H1 (cell line): ENCODE measurements at regions not wholly inside any gene's neighbourhood (a gene's known extent, or its start where the extent isn't known, plus 50 kb on each side); places are given as distances from the start of the nearest gene placed in this dataset.

Experiments used
- CTCF ChIA-PET: fragments of 300-600 bp; sonication (Branson Sonifier 250); formaldehyde crosslinking; loops from one replicate; lab custom pipeline; 2021; ENCODE audit not compliant: partially characterized antibody; lab: Charles Lee
- POLR2A ChIA-PET: fragments of 300-600 bp; sonication (Branson Sonifier 250); formaldehyde crosslinking; loops from one replicate; lab custom pipeline; 2021; ENCODE audit warnings: inconsistent platforms; ENCODE audit not compliant: partially characterized antibody; lab: Charles Lee
- DNase-seq, 2 experiments: peaks; one replicate each; pipeline versions ENCODE4 v3.0.0 to v3.0.0-alpha.2; 2010 to 2022; ENCODE audit warnings: low spot score in 2 of 2, low read depth in 1 of 2, mixed read lengths in 1 of 2
- FAIRE-seq: peaks from 2 replicates; lab custom pipeline; 2011; peaks lifted over from hg19 to GRCh38; lab: Jason Lieb, UNC
- H2AFZ ChIP-seq: 2 replicates; pipeline ENCODE4 v1.8.1; 2012; ENCODE audit warnings: low read length, inconsistent platforms
- H2AK5ac ChIP-seq: 2 replicates; pipeline ENCODE4 v1.6.1; 2013; ENCODE audit warnings: low read depth, low read length
- H2BK120ac ChIP-seq: replicated peaks from 2 replicates; pipeline ENCODE3; 2013; ENCODE audit warnings: low read depth, low read length, inconsistent platforms
- H2BK12ac ChIP-seq: 2 replicates; pipeline ENCODE4 v1.6.1; 2013; ENCODE audit warnings: low read depth, low read length
- H2BK15ac ChIP-seq: 2 replicates; pipeline ENCODE4 v1.6.1; 2013; ENCODE audit warnings: low read length
- H2BK20ac ChIP-seq: 2 replicates; pipeline ENCODE4 v1.6.1; 2013; ENCODE audit warnings: low read length
- H2BK5ac ChIP-seq: 2 replicates; pipeline ENCODE4 v1.6.1; 2013; ENCODE audit warnings: low read depth, low read length
- H3K14ac ChIP-seq: 2 replicates; pipeline ENCODE4 v1.6.1; 2013; ENCODE audit warnings: inconsistent platforms; ENCODE audit not compliant: insufficient read length
- H3K18ac ChIP-seq: 2 replicates; pipeline ENCODE4 v1.6.1; 2013; ENCODE audit warnings: low read length; ENCODE audit errors: extremely low read depth
- H3K23ac ChIP-seq: 2 replicates; pipeline ENCODE4 v1.6.1; 2013; ENCODE audit warnings: inconsistent platforms; ENCODE audit not compliant: insufficient read length
- H3K23me2 ChIP-seq: 2 replicates; pipeline ENCODE4 v1.6.1; 2013; ENCODE audit warnings: low read depth, low read length
- H3K27ac ChIP-seq: 2 replicates; pipeline ENCODE4 v1.6.1; 2011; ENCODE audit warnings: low read depth, low read length, inconsistent platforms
- H3K27me3 ChIP-seq, 4 experiments: replicated peaks in 1 of 4; 1 replicate in 1 of 4; 2 replicates in 3 of 4; pipeline versions ENCODE4 v1.6.1 to v1.8.1; 2011 to 2013; ENCODE audit warnings: low read length in 3 of 4, mild to moderate bottlenecking in 3 of 4, inconsistent platforms in 2 of 4, mixed read lengths in 2 of 4, moderate library complexity in 1 of 4; ENCODE audit not compliant: control insufficient read depth in 3 of 4, insufficient read depth in 3 of 4; ENCODE audit errors: extremely low read depth in 1 of 4
- H3K36me3 ChIP-seq, 4 experiments: 2 replicates each; pipeline versions ENCODE4 v1.6.1 to v1.8.1; 2011 to 2013; ENCODE audit warnings: mild to moderate bottlenecking in 4 of 4, low read length in 3 of 4, moderate library complexity in 2 of 4, control low read depth in 1 of 4, inconsistent platforms in 1 of 4; ENCODE audit not compliant: insufficient read depth in 4 of 4, control insufficient read depth in 2 of 4
- H3K4ac ChIP-seq: replicated peaks from 2 replicates; pipeline ENCODE3; 2013; ENCODE audit warnings: low read length, low read depth, mixed read lengths, inconsistent platforms; ENCODE audit not compliant: insufficient read length
- H3K4me1 ChIP-seq, 4 experiments: replicated peaks in 1 of 4; 1 replicate in 1 of 4; 2 replicates in 3 of 4; pipeline versions ENCODE4 v1.6.1 to v1.8.1; 2011 to 2013; ENCODE audit warnings: low read length in 3 of 4, inconsistent platforms in 2 of 4, mixed read lengths in 1 of 4; ENCODE audit not compliant: insufficient read depth in 4 of 4, control insufficient read depth in 3 of 4
- H3K4me2 ChIP-seq, 2 experiments: 2 replicates each; pipeline versions ENCODE4 v1.6.1 to v1.8.1; 2011 to 2013; ENCODE audit warnings: low read depth in 2 of 2, low read length in 2 of 2, control low read depth in 1 of 2, inconsistent platforms in 1 of 2, mild to moderate bottlenecking in 1 of 2; ENCODE audit not compliant: insufficient read depth in 1 of 2
- H3K4me3 ChIP-seq, 4 experiments: fragments of 200-600, 300-600 bp in 1 of 4; sonication (generic), shearing (Covaris generic), sonication (Bioruptor Twin) in 1 of 4; 2 replicates each; pipeline versions ENCODE4 v1.5.1 to v1.8.1; 2011 to 2016; ENCODE audit warnings: low read length in 4 of 4, low read depth in 3 of 4, control low read depth in 2 of 4, inconsistent platforms in 2 of 4, mild to moderate bottlenecking in 2 of 4, mixed read lengths in 1 of 4, moderate library complexity in 1 of 4; ENCODE audit not compliant: insufficient read depth in 2 of 4; ENCODE audit errors: extremely low read depth in 1 of 4
- H3K56ac ChIP-seq: replicated peaks from 2 replicates; pipeline ENCODE3; 2013; ENCODE audit warnings: low read depth, mild to moderate bottlenecking, mixed read lengths, low read length, inconsistent platforms; ENCODE audit not compliant: insufficient read length
- H3K79me1 ChIP-seq: 2 replicates; pipeline ENCODE4 v1.6.1; 2013; ENCODE audit warnings: low read depth, low read length, control low read depth
- H3K79me2 ChIP-seq, 2 experiments: 2 replicates each; pipeline versions ENCODE4 v1.6.1 to v1.8.1; 2012 to 2013; ENCODE audit warnings: low read length in 2 of 2, mild to moderate bottlenecking in 2 of 2, inconsistent platforms in 1 of 2; ENCODE audit not compliant: insufficient read depth in 2 of 2, control insufficient read depth in 1 of 2
- H3K9ac ChIP-seq, 4 experiments: replicated peaks in 1 of 4; 1 replicate in 1 of 4; 2 replicates in 3 of 4; pipeline versions ENCODE4 v1.6.1 to v1.8.1; 2011 to 2013; ENCODE audit warnings: low read depth in 3 of 4, low read length in 3 of 4, control low read depth in 2 of 4, mild to moderate bottlenecking in 2 of 4, moderate library complexity in 2 of 4, inconsistent platforms in 1 of 4; ENCODE audit errors: extremely low read depth in 1 of 4
- H3K9me3 ChIP-seq, 2 experiments: 2 replicates each; pipeline versions ENCODE4 v1.6.1 to v1.8.1; 2012 to 2013; ENCODE audit warnings: mild to moderate bottlenecking in 2 of 2, moderate library complexity in 2 of 2, control low read depth in 1 of 2, inconsistent platforms in 1 of 2, low read depth in 1 of 2, low read length in 1 of 2, mixed read lengths in 1 of 2; ENCODE audit not compliant: insufficient read depth in 2 of 2
- H4K20me1 ChIP-seq, 2 experiments: replicated peaks in 1 of 2; 2 replicates each; pipeline versions ENCODE3 to v1.8.1; 2011 to 2013; ENCODE audit warnings: inconsistent platforms in 2 of 2, low read length in 2 of 2, mild to moderate bottlenecking in 1 of 2; ENCODE audit not compliant: insufficient read depth in 2 of 2, control insufficient read depth in 1 of 2
- H4K5ac ChIP-seq: 2 replicates; pipeline ENCODE4 v1.6.1; 2013; ENCODE audit warnings: low read length, low read depth, mixed read lengths, inconsistent platforms; ENCODE audit not compliant: insufficient read length
- H4K8ac ChIP-seq: 2 replicates; pipeline ENCODE4 v1.8.0; 2013; ENCODE audit warnings: mild to moderate bottlenecking, moderate library complexity, low read length, inconsistent platforms; ENCODE audit not compliant: insufficient read depth; ENCODE audit errors: extremely low read depth
- H4K91ac ChIP-seq: replicated peaks from 2 replicates; pipeline ENCODE3; 2013; ENCODE audit warnings: low read length, mixed read lengths, inconsistent platforms; ENCODE audit not compliant: insufficient read length
- ASH2L ChIP-seq: fragments of 200-600, 300-600 bp; sonication (generic); IDR thresholded peaks from one replicate; pipeline ENCODE4 v1.7.1; 2017; ENCODE audit warnings: low read length
- JUN ChIP-seq: IDR thresholded peaks from 2 replicates; pipeline ENCODE4 v1.6.1; 2011; ENCODE audit warnings: low read depth, mild to moderate bottlenecking, improper control_type of control experiment, low read length
- MAX ChIP-seq: IDR thresholded peaks from 2 replicates; pipeline ENCODE4 v1.6.1; 2012; ENCODE audit warnings: inconsistent platforms
- NANOG ChIP-seq: IDR thresholded peaks from 2 replicates; pipeline ENCODE4 v1.6.1; 2011; ENCODE audit warnings: low read length, low read depth, mild to moderate bottlenecking, inconsistent platforms; ENCODE audit not compliant: insufficient read depth, poor library complexity, severe bottlenecking
- SIRT6 ChIP-seq: IDR thresholded peaks from one replicate; pipeline ENCODE4 v1.7.1; 2012; ENCODE audit warnings: low read length, inconsistent platforms
- SIX5 ChIP-seq: IDR thresholded peaks from 2 replicates; pipeline ENCODE4 v1.6.1; 2011; ENCODE audit warnings: mild to moderate bottlenecking, low read depth, low read length
- SRF ChIP-seq: IDR thresholded peaks from 2 replicates; pipeline ENCODE4 v1.6.1; 2011; ENCODE audit warnings: mild to moderate bottlenecking, low read depth, low read length, moderate library complexity
- TAF1 ChIP-seq: IDR thresholded peaks from 2 replicates; pipeline ENCODE4 v1.6.1; 2011; ENCODE audit warnings: mild to moderate bottlenecking, low read depth, low read length
- YY1 ChIP-seq: IDR thresholded peaks from 2 replicates; pipeline ENCODE4 v1.6.1; 2011; ENCODE audit warnings: low read depth, mild to moderate bottlenecking, low read length
- WGBS, 2 experiments: shearing (Covaris generic) in 1 of 2; methylation state at CpG; one replicate each; pipeline versions ENCODE4 v1.1.6 to v1.1.7; 2013 to 2015; ENCODE audit warnings: low lambda C conversion rate in 2 of 2, mixed read lengths in 2 of 2, inconsistent platforms in 1 of 2, low coverage in 1 of 2, missing lambda C conversion rate in 1 of 2; ENCODE audit not compliant: insufficient replicate concordance in 2 of 2, insufficient coverage in 1 of 2, insufficient read length in 1 of 2; ENCODE audit errors: extremely low coverage in 1 of 2, missing lambda C conversion rate in 1 of 2; 5-methylcytosine and 5-hydroxymethylcytosine counted together

DNA sequence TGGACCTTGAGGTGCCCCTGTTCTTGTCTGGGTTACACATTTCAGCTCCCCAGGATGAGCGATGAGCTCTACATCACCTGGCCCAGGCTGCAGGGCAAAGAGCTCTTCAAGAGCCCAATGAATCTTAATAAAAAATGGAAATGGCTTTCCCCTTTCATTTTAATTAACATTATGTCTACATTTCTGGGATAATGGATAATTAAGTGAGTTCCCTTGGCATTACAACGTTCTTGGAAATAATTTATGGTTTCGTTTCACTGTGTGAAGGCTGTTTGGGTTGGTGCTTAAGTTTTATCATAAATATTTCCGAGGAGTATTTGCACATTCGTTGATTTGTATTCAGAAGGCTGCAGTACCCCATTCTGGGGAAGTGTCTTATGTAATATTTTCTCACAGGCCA, 678.3 kb upstream of the EEF2KMT start:
- Histone ChIP-seq H3K18ac (no peak overlapping the region), H3K4me1 (no peaks in the 10 kb centered on the region), H3K4me2 (no peak overlapping the region), H3K27me3 (no peaks in the 10 kb centered on the region), H3K79me1 (no peaks in the 10 kb centered on the region), H3K9me3 (no peaks in the 10 kb centered on the region), H3K36me3 (no peaks in the 10 kb centered on the region), H4K8ac (no peak overlapping the region; the same call in 1 of the 2 replicates), H3K4ac (no peak overlapping the region), H2BK5ac (no peak overlapping the region), H3K56ac (no peak overlapping the region), H2BK15ac (no peak overlapping the region), H4K20me1 (no peaks in the 10 kb centered on the region), H2BK120ac (no peak overlapping the region), H4K91ac (no peak overlapping the region), H3K4me3 (no peak overlapping the region), H3K23me2 (no peaks in the 10 kb centered on the region), H3K9ac (no peak overlapping the region), H3K27ac (no peak overlapping the region), H2AFZ (no peak overlapping the region), H3K79me2 (no peaks in the 10 kb centered on the region), H2BK12ac (no peak overlapping the region), H4K5ac (no peak overlapping the region), H3K14ac (no peak overlapping the region), H2AK5ac (no peak overlapping the region), H2BK20ac (no peak overlapping the region), H3K23ac (no peak overlapping the region)
- TF ChIP-seq NANOG (no peak), SRF (no peak), JUN (no peak), ASH2L (no peak), MAX (no peak), SIRT6 (no peak), TAF1 (no peak), SIX5 (no peak), YY1 (no peak)
- no peak for DNase-seq
- no peak for FAIRE-seq
- ChIA-PET CTCF (interaction anchor here (0.5 kb wide), 2 partner anchors 17 to 119 kb away, joined by 3 to 4 read pairs; no protein-coding TSS in a partner anchor), POLR2A (interaction anchor here (0.6 kb wide), 1 partner anchor 67 kb away, joined by 3 read pairs; no protein-coding TSS in a partner anchor)
- WGBS, 2 experiments, result 93% methylated on average over 5 of the region's 5 CpGs; no CpG with 5 or more reads in 1 of the 2 experiments
